ENCODE measurements at regions not wholly inside any gene's neighbourhood (a gene's known extent, or its start where the extent isn't known, plus 50 kb on each side); places are given as distances from the start of the nearest gene placed in this dataset.
A peak's percentile ranks its signal among the peaks of the same experiment; 100 is the strongest.

- CTCF ChIA-PET (ENCODE audit: unreplicated experiment) = no interaction called here
- POLR2A ChIA-PET = no interaction called here
- Histone ChIP-seq H3K27ac (ENCODE audit: low read depth, low read length, poor library complexity, severe bottlenecking) (no peak overlapping the region), H3K4me3 (ENCODE audit: low read depth, low read length, poor library complexity, severe bottlenecking) (no peak overlapping the region), H3K9me3 (ENCODE audit: low read length) (peaks cover 12% of the 10 kb centered on the region), H2AFZ (ENCODE audit: low read length) (no peak overlapping the region), H3K4me2 (ENCODE audit: low read length) (no peak overlapping the region), H4K20me1 (ENCODE audit: insufficient read depth, low read length) (no peaks in the 10 kb centered on the region), H3K79me2 (ENCODE audit: insufficient read depth, low read depth, low read length) (no peaks in the 10 kb centered on the region), H3K9me2 (ENCODE audit: insufficient read depth, low read length) (no peaks in the 10 kb centered on the region), H3K4me1 (ENCODE audit: insufficient read depth, low read length, poor library complexity, severe bottlenecking) (no peaks in the 10 kb centered on the region), H3K36me3 (ENCODE audit: insufficient read depth, low read length) (no peaks in the 10 kb centered on the region)
- TF ChIP-seq CTCF (conservative IDR thresholded peaks at IDR 0.05; ENCODE audit: low read length) = no peak
- no peak for TF ChIP-seq EZH2phosphoT487 (IDR thresholded peaks at IDR 0.05; ENCODE audit: borderline replicate concordance, low read depth, low read length)
- no peak for DNase-seq (ENCODE audit: low spot score)
- BruUV-seq (replicated peaks) = no TSS peak
- intact Hi-C loops (cut with micrococcal nuclease; ENCODE audit: unreplicated experiment) = no loop called here
Measured at GRCh38 chr1:25110485-25110884, 121.8 kb downstream of the SYF2 start.

- no peak overlapping the region for H3K4me3 ChIP-seq (ENCODE audit: low read depth, low read length, poor library complexity, severe bottlenecking)
Measured at GRCh38 chr1:25110036-25110435, 122.3 kb downstream of the SYF2 start.

DNA sequence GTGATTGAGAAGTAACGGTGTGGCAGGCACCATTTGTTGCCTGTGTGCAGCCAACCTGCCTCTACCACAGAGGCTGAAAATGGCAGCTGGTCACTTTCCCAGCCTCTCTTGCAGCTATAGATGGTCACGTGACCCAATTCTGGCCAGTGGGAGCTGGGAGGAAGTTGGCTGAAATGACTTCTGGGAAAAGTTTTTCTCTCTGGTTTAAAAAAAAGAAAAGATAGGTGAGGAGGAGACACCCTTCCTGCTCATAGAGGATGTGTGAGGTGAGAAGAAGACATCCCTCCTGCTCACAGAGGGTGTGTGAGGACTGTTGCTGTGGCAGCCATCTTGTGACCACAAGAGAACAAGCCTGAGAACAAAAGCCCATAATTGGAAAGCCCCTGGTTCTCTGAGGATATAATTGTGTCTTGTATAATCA lies 122.8 kb downstream of the SYF2 start:
- intact Hi-C loops (cut with micrococcal nuclease; ENCODE audit: unreplicated experiment) = no loop called here
- Histone ChIP-seq H3K9me3 (ENCODE audit: low read length) (peaks cover 12% of the 10 kb centered on the region), H3K27ac (ENCODE audit: low read depth, low read length, poor library complexity, severe bottlenecking) (no peak overlapping the region)

More at GRCh38 chr1:25110036-25110435, 122.3 kb downstream of the SYF2 start:
- intact Hi-C loops (cut with micrococcal nuclease; ENCODE audit: unreplicated experiment) = no loop called here
- DNase-seq (ENCODE audit: low spot score) = no peak
- 0 out of 2 replicates have a peak overlapping the region, but pooled peaks have one; percentile 14 for H2AFZ ChIP-seq (ENCODE audit: low read length)
- ChIA-PET POLR2A (no interaction called here), CTCF (ENCODE audit: unreplicated experiment) (no interaction called here)
- peaks cover 12% of the 10 kb centered on the region for H3K9me3 ChIP-seq (ENCODE audit: low read length)
- H3K36me3 ChIP-seq (ENCODE audit: insufficient read depth, low read length) = no peaks in the 10 kb centered on the region
- no peaks in the 10 kb centered on the region for H3K9me2 ChIP-seq (ENCODE audit: insufficient read depth, low read length)
- H3K4me1 ChIP-seq (ENCODE audit: insufficient read depth, low read length, poor library complexity, severe bottlenecking) = no peaks in the 10 kb centered on the region
- no peaks in the 10 kb centered on the region for H4K20me1 ChIP-seq (ENCODE audit: insufficient read depth, low read length)
- H3K79me2 ChIP-seq (ENCODE audit: insufficient read depth, low read depth, low read length) = no peaks in the 10 kb centered on the region
- no TSS peak for BruUV-seq (replicated peaks)
- H3K4me2 ChIP-seq (ENCODE audit: low read length) = no peak overlapping the region
- TF ChIP-seq EZH2phosphoT487 (IDR thresholded peaks at IDR 0.05; ENCODE audit: borderline replicate concordance, low read depth, low read length) = no peak
- no peak overlapping the region for H3K27ac ChIP-seq (ENCODE audit: low read depth, low read length, poor library complexity, severe bottlenecking)

More for the DNA sequence above, 122.8 kb downstream of the SYF2 start:
- H3K4me2 ChIP-seq (ENCODE audit: low read length) = no peak overlapping the region
- no peaks in the 10 kb centered on the region for H3K79me2 ChIP-seq (ENCODE audit: insufficient read depth, low read depth, low read length)
- H3K4me3 ChIP-seq (ENCODE audit: low read depth, low read length, poor library complexity, severe bottlenecking) = no peak overlapping the region
- DNase-seq (ENCODE audit: low spot score) = peak; percentile 8
- H3K36me3 ChIP-seq (ENCODE audit: insufficient read depth, low read length) = no peaks in the 10 kb centered on the region
- 0 out of 2 replicates have a peak overlapping the region, but pooled peaks have one; percentile 14 for H2AFZ ChIP-seq (ENCODE audit: low read length)
- TF ChIP-seq CTCF (conservative IDR thresholded peaks at IDR 0.05; ENCODE audit: low read length) (no peak), EZH2phosphoT487 (IDR thresholded peaks at IDR 0.05; ENCODE audit: borderline replicate concordance, low read depth, low read length) (no peak)
- no TSS peak for BruUV-seq (replicated peaks)
- H3K9me2 ChIP-seq (ENCODE audit: insufficient read depth, low read length) = no peaks in the 10 kb centered on the region
- ChIA-PET POLR2A (no interaction called here), CTCF (ENCODE audit: unreplicated experiment) (no interaction called here)
- no peaks in the 10 kb centered on the region for H4K20me1 ChIP-seq (ENCODE audit: insufficient read depth, low read length)
- no peaks in the 10 kb centered on the region for H3K4me1 ChIP-seq (ENCODE audit: insufficient read depth, low read length, poor library complexity, severe bottlenecking)
